ENCODE measurements at regions not wholly inside any gene's neighbourhood (a gene's known extent, or its start where the extent isn't known, plus 50 kb on each side); places are given as distances from the start of the nearest gene placed in this dataset.

GRCh38 chr4:179855469-179855868, 2387.7 kb upstream of the TENM3 start:
- Histone ChIP-seq H3K27me3 (ENCODE audit: insufficient read depth, low read length) (no peaks in the 10 kb centered on the region), H4K20me1 (ENCODE audit: insufficient read depth) (no peaks in the 10 kb centered on the region), H3K4me2 (ENCODE audit: low read length) (no peak overlapping the region), H2AFZ (ENCODE audit: low read depth, low read length, poor library complexity, severe bottlenecking) (no peak overlapping the region), H3K9me3 (ENCODE audit: control insufficient read depth in 1 of 2, insufficient read depth in 1 of 2, low read depth in 1 of 2, low read length in 2 of 2) (no peaks in the 10 kb centered on the region), H3K79me2 (ENCODE audit: insufficient read depth, low read length) (no peaks in the 10 kb centered on the region), H3K4me3 (replicated peaks in 1 of 2; ENCODE audit: low read depth in 1 of 2, low read length in 2 of 2) (no peak overlapping the region), H3K9ac (ENCODE audit: low read length) (no peak overlapping the region), H3K27ac (ENCODE audit: low read depth, low read length) (no peak overlapping the region), H3K4me1 (ENCODE audit: control insufficient read depth in 1 of 2, insufficient read depth in 2 of 2, low read length in 2 of 2) (no peaks in the 10 kb centered on the region), H3K9me2 (ENCODE audit: insufficient read depth) (no peaks in the 10 kb centered on the region), H3K36me3 (ENCODE audit: control insufficient read depth in 1 of 2, insufficient read depth in 2 of 2, low read length in 2 of 2) (no peaks in the 10 kb centered on the region)
- DNase-seq (ENCODE audit: low read depth, low spot score) (no peak), ATAC-seq (no peak)
- ChIA-PET RAD21 (ENCODE audit: low non-redundant PET in 1 of 2, low total read pairs in 2 of 2, uncharacterized antibody in 2 of 2, unreplicated experiment in 2 of 2) (no interaction called here), CTCF (no interaction called here), POLR2A (no interaction called here)
- intact Hi-C loops (cut with micrococcal nuclease), result no loop called here
- TF ChIP-seq, protein P1, sequence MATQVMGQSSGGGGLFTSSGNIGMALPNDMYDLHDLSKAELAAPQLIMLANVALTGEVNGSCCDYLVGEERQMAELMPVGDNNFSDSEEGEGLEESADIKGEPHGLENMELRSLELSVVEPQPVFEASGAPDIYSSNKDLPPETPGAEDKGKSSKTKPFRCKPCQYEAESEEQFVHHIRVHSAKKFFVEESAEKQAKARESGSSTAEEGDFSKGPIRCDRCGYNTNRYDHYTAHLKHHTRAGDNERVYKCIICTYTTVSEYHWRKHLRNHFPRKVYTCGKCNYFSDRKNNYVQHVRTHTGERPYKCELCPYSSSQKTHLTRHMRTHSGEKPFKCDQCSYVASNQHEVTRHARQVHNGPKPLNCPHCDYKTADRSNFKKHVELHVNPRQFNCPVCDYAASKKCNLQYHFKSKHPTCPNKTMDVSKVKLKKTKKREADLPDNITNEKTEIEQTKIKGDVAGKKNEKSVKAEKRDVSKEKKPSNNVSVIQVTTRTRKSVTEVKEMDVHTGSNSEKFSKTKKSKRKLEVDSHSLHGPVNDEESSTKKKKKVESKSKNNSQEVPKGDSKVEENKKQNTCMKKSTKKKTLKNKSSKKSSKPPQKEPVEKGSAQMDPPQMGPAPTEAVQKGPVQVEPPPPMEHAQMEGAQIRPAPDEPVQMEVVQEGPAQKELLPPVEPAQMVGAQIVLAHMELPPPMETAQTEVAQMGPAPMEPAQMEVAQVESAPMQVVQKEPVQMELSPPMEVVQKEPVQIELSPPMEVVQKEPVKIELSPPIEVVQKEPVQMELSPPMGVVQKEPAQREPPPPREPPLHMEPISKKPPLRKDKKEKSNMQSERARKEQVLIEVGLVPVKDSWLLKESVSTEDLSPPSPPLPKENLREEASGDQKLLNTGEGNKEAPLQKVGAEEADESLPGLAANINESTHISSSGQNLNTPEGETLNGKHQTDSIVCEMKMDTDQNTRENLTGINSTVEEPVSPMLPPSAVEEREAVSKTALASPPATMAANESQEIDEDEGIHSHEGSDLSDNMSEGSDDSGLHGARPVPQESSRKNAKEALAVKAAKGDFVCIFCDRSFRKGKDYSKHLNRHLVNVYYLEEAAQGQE (IDR thresholded peaks at IDR 0.05; ENCODE audit: low read depth), result no peak
- TF ChIP-seq CBX3 (IDR thresholded peaks at IDR 0.05; ENCODE audit: low read depth) (no peak), EZH2phosphoT487 (IDR thresholded peaks at IDR 0.05; ENCODE audit: borderline replicate concordance) (no peak), EGR1 (IDR thresholded peaks at IDR 0.05; ENCODE audit: low read depth) (no peak), ZFX (IDR thresholded peaks at IDR 0.05) (no peak), ATF3 (IDR thresholded peaks at IDR 0.05) (no peak), FOSL1 (IDR thresholded peaks at IDR 0.05; ENCODE audit: low read depth) (no peak), RAD21 (IDR thresholded peaks at IDR 0.05; ENCODE audit: low read depth) (no peak)
- TF ChIP-seq, protein P2, sequence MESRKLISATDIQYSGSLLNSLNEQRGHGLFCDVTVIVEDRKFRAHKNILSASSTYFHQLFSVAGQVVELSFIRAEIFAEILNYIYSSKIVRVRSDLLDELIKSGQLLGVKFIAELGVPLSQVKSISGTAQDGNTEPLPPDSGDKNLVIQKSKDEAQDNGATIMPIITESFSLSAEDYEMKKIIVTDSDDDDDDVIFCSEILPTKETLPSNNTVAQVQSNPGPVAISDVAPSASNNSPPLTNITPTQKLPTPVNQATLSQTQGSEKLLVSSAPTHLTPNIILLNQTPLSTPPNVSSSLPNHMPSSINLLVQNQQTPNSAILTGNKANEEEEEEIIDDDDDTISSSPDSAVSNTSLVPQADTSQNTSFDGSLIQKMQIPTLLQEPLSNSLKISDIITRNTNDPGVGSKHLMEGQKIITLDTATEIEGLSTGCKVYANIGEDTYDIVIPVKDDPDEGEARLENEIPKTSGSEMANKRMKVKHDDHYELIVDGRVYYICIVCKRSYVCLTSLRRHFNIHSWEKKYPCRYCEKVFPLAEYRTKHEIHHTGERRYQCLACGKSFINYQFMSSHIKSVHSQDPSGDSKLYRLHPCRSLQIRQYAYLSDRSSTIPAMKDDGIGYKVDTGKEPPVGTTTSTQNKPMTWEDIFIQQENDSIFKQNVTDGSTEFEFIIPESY (IDR thresholded peaks at IDR 0.05; ENCODE audit: extremely low read depth, insufficient replicate concordance, low read length), result no peak
- TF ChIP-seq, protein P3, sequence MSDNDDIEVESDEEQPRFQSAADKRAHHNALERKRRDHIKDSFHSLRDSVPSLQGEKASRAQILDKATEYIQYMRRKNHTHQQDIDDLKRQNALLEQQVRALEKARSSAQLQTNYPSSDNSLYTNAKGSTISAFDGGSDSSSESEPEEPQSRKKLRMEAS (IDR thresholded peaks at IDR 0.05), result no peak
- BruUV-seq (replicated peaks), result no TSS peak

Measured in HCT116 (cell line).